ENCODE measurements at regions not wholly inside any gene's neighbourhood (a gene's known extent, or its start where the extent isn't known, plus 50 kb on each side); places are given as distances from the start of the nearest gene placed in this dataset.

GRCh38 chr18:43812627-43813026, 535.3 kb upstream of the SYT4 start:
- no peak for DNase-seq (ENCODE audit: low read depth)
- TF ChIP-seq MAX (IDR thresholded peaks at IDR 0.05; ENCODE audit: low read depth, low read length) (no peak), POLR2A (IDR thresholded peaks at IDR 0.05; ENCODE audit: extremely low read depth, insufficient read length) (no peak), MYC (IDR thresholded peaks at IDR 0.05; ENCODE audit: low read depth, low read length) (no peak), CTCF (IDR thresholded peaks at IDR 0.05; ENCODE audit: low read depth, low read length) (no peak)
- no peak overlapping the region for H3K4me3 ChIP-seq (ENCODE audit: low read depth, low read length)

GRCh38 chr18:43819397-43819796, 542.1 kb upstream of the SYT4 start:
- no peak for TF ChIP-seq MAX (IDR thresholded peaks at IDR 0.05; ENCODE audit: low read depth, low read length)
- no peak for TF ChIP-seq POLR2A (IDR thresholded peaks at IDR 0.05; ENCODE audit: extremely low read depth, insufficient read length)
- TF ChIP-seq CTCF (IDR thresholded peaks at IDR 0.05; ENCODE audit: low read depth, low read length) = no peak
- no peak for TF ChIP-seq MYC (IDR thresholded peaks at IDR 0.05; ENCODE audit: low read depth, low read length)
- no peak for DNase-seq (ENCODE audit: low read depth)
- H3K4me3 ChIP-seq (ENCODE audit: low read depth, low read length) = no peak overlapping the region

- TF ChIP-seq MYC (IDR thresholded peaks at IDR 0.05; ENCODE audit: low read depth, low read length) = no peak
- no peak for TF ChIP-seq POLR2A (IDR thresholded peaks at IDR 0.05; ENCODE audit: extremely low read depth, insufficient read length)
- no peak for TF ChIP-seq MAX (IDR thresholded peaks at IDR 0.05; ENCODE audit: low read depth, low read length)
- no peak for TF ChIP-seq CTCF (IDR thresholded peaks at IDR 0.05; ENCODE audit: low read depth, low read length)
- no peak for DNase-seq (ENCODE audit: low read depth)
- no peak overlapping the region for H3K4me3 ChIP-seq (ENCODE audit: low read depth, low read length)
These were observed 542.6 kb upstream of the SYT4 start for GRCh38 chr18:43819873-43820272.

- no peak overlapping the region for H3K4me3 ChIP-seq (ENCODE audit: low read depth, low read length)
- no peak for DNase-seq (ENCODE audit: low read depth)
- TF ChIP-seq MAX (IDR thresholded peaks at IDR 0.05; ENCODE audit: low read depth, low read length) (no peak), CTCF (IDR thresholded peaks at IDR 0.05; ENCODE audit: low read depth, low read length) (no peak), MYC (IDR thresholded peaks at IDR 0.05; ENCODE audit: low read depth, low read length) (no peak), POLR2A (IDR thresholded peaks at IDR 0.05; ENCODE audit: extremely low read depth, insufficient read length) (no peak)
These were observed 548.5 kb upstream of the SYT4 start for GRCh38 chr18:43825768-43826167.

- TF ChIP-seq CTCF (IDR thresholded peaks at IDR 0.05; ENCODE audit: low read depth, low read length) (no peak), MYC (IDR thresholded peaks at IDR 0.05; ENCODE audit: low read depth, low read length) (no peak), MAX (IDR thresholded peaks at IDR 0.05; ENCODE audit: low read depth, low read length) (no peak), POLR2A (IDR thresholded peaks at IDR 0.05; ENCODE audit: extremely low read depth, insufficient read length) (no peak)
- no peak for DNase-seq (ENCODE audit: low read depth)
- H3K4me3 ChIP-seq (ENCODE audit: low read depth, low read length) = no peak overlapping the region
These were observed 548.9 kb upstream of the SYT4 start for GRCh38 chr18:43826215-43826614.

GRCh38 chr18:43827311-43827710, 550.0 kb upstream of the SYT4 start:
- TF ChIP-seq MAX (IDR thresholded peaks at IDR 0.05; ENCODE audit: low read depth, low read length) (no peak), CTCF (IDR thresholded peaks at IDR 0.05; ENCODE audit: low read depth, low read length) (no peak), POLR2A (IDR thresholded peaks at IDR 0.05; ENCODE audit: extremely low read depth, insufficient read length) (no peak), MYC (IDR thresholded peaks at IDR 0.05; ENCODE audit: low read depth, low read length) (no peak)

More at GRCh38 chr18:43827311-43827710, 550.0 kb upstream of the SYT4 start:
- DNase-seq (ENCODE audit: low read depth) = no peak
- no peak overlapping the region for H3K4me3 ChIP-seq (ENCODE audit: low read depth, low read length)
